HepG2 (cell line): ENCODE measurements at regions not wholly inside any gene's neighbourhood (a gene's known extent, or its start where the extent isn't known, plus 50 kb on each side); places are given as distances from the start of the nearest gene placed in this dataset.

Source experiments
- CREB1 ChIP-seq, 2 experiments: fragments of 450-650 bp in 1 of 2; IDR thresholded peaks; 2 replicates each; pipeline ENCODE4 v1.6.1; 2016 to 2017; ENCODE audit warnings: control low read depth in 1 of 2, mild to moderate bottlenecking in 1 of 2, missing compliant biosample characterization in 1 of 2, missing genetic modification characterization in 1 of 2
- E2F5 ChIP-seq: sonication (generic); formaldehyde crosslinking; conservative IDR thresholded peaks from 2 replicates; pipeline ENCODE4 v1.4.0; 2020; ENCODE audit warnings: missing genetic modification reagents
- FIP1L1 ChIP-seq: fragments of 200-400 bp; formaldehyde crosslinking; IDR thresholded peaks from 2 replicates; pipeline ENCODE4 v1.6.1; 2018; ENCODE audit warnings: low read depth, mild to moderate bottlenecking, low read length, moderate library complexity, borderline replicate concordance; ENCODE audit not compliant: insufficient read depth
- FOXA1 ChIP-seq, 2 experiments: fragments of 450-650 bp in 1 of 2; sonication (generic) in 1 of 2; formaldehyde crosslinking in 1 of 2; IDR thresholded peaks; 2 replicates each; pipeline versions ENCODE4 v1.4.0 to v1.6.1; 2016 to 2020; ENCODE audit warnings: missing genetic modification reagents in 1 of 2
- FOXM1 ChIP-seq: sonication (generic); formaldehyde crosslinking; IDR thresholded peaks from 2 replicates; pipeline ENCODE4 v1.5.0; 2020; ENCODE audit warnings: missing genetic modification reagents
- GABPA ChIP-seq, 2 experiments: IDR thresholded peaks; 2 replicates each; pipeline ENCODE4 v1.6.1; 2011 to 2016; ENCODE audit warnings: low read depth in 2 of 2, low read length in 1 of 2, missing biosample characterization in 1 of 2, missing genetic modification characterization in 1 of 2
- GPN1 ChIP-seq: sonication (generic); formaldehyde crosslinking; IDR thresholded peaks from 2 replicates; pipeline ENCODE4 v1.5.1; 2020; ENCODE audit warnings: missing genetic modification reagents, borderline replicate concordance
- GTF2F1 ChIP-seq: fragments of 150-350 bp; IDR thresholded peaks from 2 replicates; pipeline ENCODE4 v1.6.1; 2014; ENCODE audit warnings: low read length
- KLF11 ChIP-seq: IDR thresholded peaks from 2 replicates; pipeline ENCODE4 v1.6.1; 2016; ENCODE audit warnings: missing compliant biosample characterization
- KLF9 ChIP-seq: IDR thresholded peaks from 2 replicates; pipeline ENCODE4 v1.6.1; 2016; ENCODE audit warnings: low read depth
- MAF1 ChIP-seq: sonication (generic); formaldehyde crosslinking; IDR thresholded peaks from 2 replicates; pipeline ENCODE4 v1.5.0; 2020; ENCODE audit warnings: missing genetic modification reagents, borderline replicate concordance
- MED13 ChIP-seq: sonication (generic); formaldehyde crosslinking; IDR thresholded peaks from 2 replicates; pipeline ENCODE4 v1.5.0; 2020; ENCODE audit warnings: missing genetic modification reagents
- NFIC ChIP-seq: IDR thresholded peaks from 2 replicates; pipeline ENCODE4 v1.6.1; 2012; ENCODE audit warnings: mild to moderate bottlenecking, low read length, inconsistent platforms
- NR1H2 ChIP-seq: sonication (generic); formaldehyde crosslinking; IDR thresholded peaks from 2 replicates; pipeline ENCODE4 v1.8.1; 2022; ENCODE audit warnings: low read depth, missing genetic modification reagents, borderline replicate concordance
- POLR2G ChIP-seq: fragments of 200-400 bp; formaldehyde crosslinking; IDR thresholded peaks from 2 replicates; pipeline ENCODE4 v1.6.1; 2018; ENCODE audit warnings: mild to moderate bottlenecking, low read depth, low read length, moderate library complexity
- RELA ChIP-seq: sonication (generic); formaldehyde crosslinking; IDR thresholded peaks from 2 replicates; pipeline ENCODE4 v1.4.0; 2020; ENCODE audit warnings: missing genetic modification reagents
- SCMH1 ChIP-seq: sonication (generic); formaldehyde crosslinking; IDR thresholded peaks from 2 replicates; pipeline ENCODE4 v1.9.0; 2021; ENCODE audit warnings: missing genetic modification reagents, mild to moderate bottlenecking, borderline replicate concordance
- SIX4 ChIP-seq: sonication (generic); formaldehyde crosslinking; IDR thresholded peaks from 2 replicates; pipeline ENCODE4 v1.4.0; 2020; ENCODE audit warnings: missing genetic modification reagents
- SNRNP70 ChIP-seq: fragments of 200-400 bp; formaldehyde crosslinking; IDR thresholded peaks from 2 replicates; pipeline ENCODE4 v1.6.1; 2017; ENCODE audit warnings: mild to moderate bottlenecking, low read depth, low read length, moderate library complexity
- SP140L ChIP-seq: sonication (generic); formaldehyde crosslinking; IDR thresholded peaks from 2 replicates; pipeline ENCODE4 v1.4.0; 2020; ENCODE audit warnings: missing genetic modification reagents, borderline replicate concordance
- THAP11 ChIP-seq: IDR thresholded peaks from 2 replicates; pipeline ENCODE4 v1.6.1; 2016; ENCODE audit warnings: missing biosample characterization, missing genetic modification reagents
- TSC22D2 ChIP-seq: sonication (generic); formaldehyde crosslinking; IDR thresholded peaks from 2 replicates; pipeline ENCODE4 v1.5.1; 2020; ENCODE audit warnings: missing genetic modification reagents, mild to moderate bottlenecking, borderline replicate concordance
- ZNF160 ChIP-seq: sonication (generic); formaldehyde crosslinking; IDR thresholded peaks from 2 replicates; pipeline ENCODE4 v1.8.0; 2022; ENCODE audit warnings: mild to moderate bottlenecking, inconsistent platforms, missing genetic modification reagents
- ZNF3 ChIP-seq: IDR thresholded peaks from 2 replicates; pipeline ENCODE4 v1.7.0; 2017; ENCODE audit warnings: inconsistent platforms
- ZNF513 ChIP-seq: sonication (generic); formaldehyde crosslinking; conservative IDR thresholded peaks from 2 replicates; pipeline ENCODE4 v1.5.0; 2020; ENCODE audit warnings: missing genetic modification reagents
- ZNF543 ChIP-seq: sonication (generic); formaldehyde crosslinking; IDR thresholded peaks from 2 replicates; pipeline ENCODE4 v1.4.0; 2020; ENCODE audit warnings: mild to moderate bottlenecking, missing genetic modification reagents
- ZNF547 ChIP-seq: sonication (generic); formaldehyde crosslinking; IDR thresholded peaks from 2 replicates; pipeline ENCODE4 v1.5.1; 2020; ENCODE audit warnings: mild to moderate bottlenecking, missing genetic modification reagents
- ZNF589 ChIP-seq: sonication (generic); formaldehyde crosslinking; conservative IDR thresholded peaks from 2 replicates; pipeline ENCODE4 v1.8.0; 2022; ENCODE audit warnings: mild to moderate bottlenecking, moderate library complexity, missing genetic modification reagents
- ZNF615 ChIP-seq: sonication (generic); formaldehyde crosslinking; IDR thresholded peaks from 2 replicates; pipeline ENCODE4 v1.5.0; 2020; ENCODE audit warnings: mild to moderate bottlenecking, missing genetic modification reagents, borderline replicate concordance
- ZNF7 ChIP-seq: IDR thresholded peaks from 2 replicates; pipeline ENCODE4 v1.6.1; 2016; ENCODE audit warnings: missing biosample characterization, missing genetic modification reagents
- ZZZ3 ChIP-seq: sonication (generic); formaldehyde crosslinking; IDR thresholded peaks from 2 replicates; pipeline ENCODE4 v1.4.0; 2020; ENCODE audit warnings: missing genetic modification reagents, mild to moderate bottlenecking, borderline replicate concordance
- TF ChIP-seq, protein P1 (sequence below): sonication (generic); formaldehyde crosslinking; IDR thresholded peaks from 2 replicates; pipeline ENCODE4 v1.5.0; 2020; ENCODE audit warnings: missing genetic modification reagents

GRCh38 chr3:30319713-30320112 is 286.7 kb upstream of the TGFBR2 start (continued):
- TF ChIP-seq GABPA (IDR thresholded peaks at IDR 0.05; ENCODE audit: low read depth, low read length), result no peak
- no peak for TF ChIP-seq GABPA (CRISPR knock-in tag; IDR thresholded peaks at IDR 0.05; ENCODE audit: low read depth)
- TF ChIP-seq SP140L (CRISPR knock-in tag), result no peak
- TF ChIP-seq TSC22D2 (CRISPR knock-in tag), result peak; percentile 54; the same call in 1 of the 2 replicates
- no peak for TF ChIP-seq NFIC
- TF ChIP-seq KLF9, result no peak
- no peak for TF ChIP-seq SNRNP70
- TF ChIP-seq ZNF160, result no peak
- TF ChIP-seq FOXA1 (IDR thresholded peaks at IDR 0.05), result no peak
- TF ChIP-seq FOXA1 (CRISPR knock-in tag; IDR thresholded peaks at IDR 0.05), result no peak
- TF ChIP-seq MED13 (CRISPR knock-in tag), result no peak
- no peak for TF ChIP-seq SCMH1
- no peak for TF ChIP-seq GPN1 (CRISPR knock-in tag)
- no peak for TF ChIP-seq FIP1L1
- no peak for TF ChIP-seq ZZZ3 (CRISPR knock-in tag)
- TF ChIP-seq ZNF543 (CRISPR knock-in tag), result no peak
- TF ChIP-seq ZNF589 (CRISPR knock-in tag), result no peak
- no peak for TF ChIP-seq FOXM1 (CRISPR knock-in tag)
- no peak for TF ChIP-seq ZNF7 (CRISPR knock-in tag)
- no peak for TF ChIP-seq ZNF615 (CRISPR knock-in tag)
- TF ChIP-seq CREB1 (IDR thresholded peaks at IDR 0.05), result no peak
- TF ChIP-seq CREB1 (CRISPR knock-in tag; IDR thresholded peaks at IDR 0.05), result no peak
- TF ChIP-seq KLF11 (CRISPR knock-in tag), result 0 out of 2 replicates have a peak, but pooled peaks have one; percentile 31
- no peak for TF ChIP-seq E2F5
- no peak for TF ChIP-seq NR1H2 (CRISPR knock-in tag)
- no peak for TF ChIP-seq RELA (CRISPR knock-in tag)
- no peak for TF ChIP-seq MAF1 (CRISPR knock-in tag)
- no peak for TF ChIP-seq ZNF3 (CRISPR knock-in tag)
- no peak for TF ChIP-seq ZNF547 (CRISPR knock-in tag)
- TF ChIP-seq SIX4, result no peak
- peak; percentile 43 for TF ChIP-seq THAP11 (CRISPR knock-in tag)
- no peak for TF ChIP-seq ZNF513
- no peak for TF ChIP-seq GTF2F1
- TF ChIP-seq POLR2G, result no peak
- TF ChIP-seq, protein P1, sequence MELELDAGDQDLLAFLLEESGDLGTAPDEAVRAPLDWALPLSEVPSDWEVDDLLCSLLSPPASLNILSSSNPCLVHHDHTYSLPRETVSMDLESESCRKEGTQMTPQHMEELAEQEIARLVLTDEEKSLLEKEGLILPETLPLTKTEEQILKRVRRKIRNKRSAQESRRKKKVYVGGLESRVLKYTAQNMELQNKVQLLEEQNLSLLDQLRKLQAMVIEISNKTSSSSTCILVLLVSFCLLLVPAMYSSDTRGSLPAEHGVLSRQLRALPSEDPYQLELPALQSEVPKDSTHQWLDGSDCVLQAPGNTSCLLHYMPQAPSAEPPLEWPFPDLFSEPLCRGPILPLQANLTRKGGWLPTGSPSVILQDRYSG (CRISPR knock-in tag), result no peak
